Middle frontal gyrus (tissue), 1 donor: ENCODE measurements at regions not wholly inside any gene's neighbourhood (a gene's known extent, or its start where the extent isn't known, plus 50 kb on each side); places are given as distances from the start of the nearest gene placed in this dataset.

Source experiments
- DNase-seq: peaks from one replicate; pipeline ENCODE4 v3.0.0-alpha.2; 2015; ENCODE audit warnings: low spot score; ENCODE audit errors: extremely low spot score

DNA sequence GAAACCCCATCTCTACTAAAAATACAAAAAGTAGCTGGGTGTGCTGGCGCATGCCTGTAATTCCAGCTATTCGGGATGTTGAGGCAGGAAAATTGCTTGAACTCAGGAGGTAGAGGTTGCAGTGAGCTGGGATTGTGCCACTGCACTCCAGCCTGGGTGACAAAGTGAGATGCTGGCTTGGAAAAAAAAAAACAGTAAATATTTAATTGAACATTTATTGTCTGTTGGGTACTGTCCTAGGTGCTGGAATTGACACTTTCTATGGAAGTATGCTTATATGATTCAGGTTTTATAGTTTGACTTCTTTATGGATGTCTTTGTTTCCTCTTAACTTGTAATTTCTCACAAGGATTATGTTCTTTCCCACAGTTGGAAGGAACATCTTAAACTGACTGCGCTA lies 633.1 kb upstream of the SETBP1 start:
- no peak for DNase-seq

DNA sequence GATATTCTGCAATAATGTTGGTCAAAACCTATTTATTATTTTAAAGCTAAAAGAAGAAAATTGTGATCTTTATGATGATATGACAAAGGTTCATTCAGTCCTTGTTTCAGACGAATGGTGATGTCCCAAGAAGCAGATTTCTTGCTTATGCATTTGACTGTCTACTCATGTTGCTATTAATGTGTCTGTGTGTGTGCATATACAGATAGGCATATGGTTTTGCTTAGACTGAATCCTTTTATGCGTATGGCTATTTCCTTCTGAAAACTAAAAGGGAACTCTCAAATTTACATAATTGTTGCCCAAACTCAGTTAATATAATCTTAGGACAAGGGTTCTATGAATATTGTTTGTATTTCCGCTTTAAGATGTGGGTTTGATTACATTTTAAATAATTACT lies 632.3 kb upstream of the SETBP1 start:
- no peak for DNase-seq

GRCh38 chr18:44048846-44049245 lies 631.8 kb upstream of the SETBP1 start:
- DNase-seq = no peak

GRCh38 chr18:44051026-44051425 lies 629.7 kb upstream of the SETBP1 start:
- no peak for DNase-seq

GRCh38 chr18:44054514-44054913 lies 626.2 kb upstream of the SETBP1 start:
- no peak for DNase-seq

DNA sequence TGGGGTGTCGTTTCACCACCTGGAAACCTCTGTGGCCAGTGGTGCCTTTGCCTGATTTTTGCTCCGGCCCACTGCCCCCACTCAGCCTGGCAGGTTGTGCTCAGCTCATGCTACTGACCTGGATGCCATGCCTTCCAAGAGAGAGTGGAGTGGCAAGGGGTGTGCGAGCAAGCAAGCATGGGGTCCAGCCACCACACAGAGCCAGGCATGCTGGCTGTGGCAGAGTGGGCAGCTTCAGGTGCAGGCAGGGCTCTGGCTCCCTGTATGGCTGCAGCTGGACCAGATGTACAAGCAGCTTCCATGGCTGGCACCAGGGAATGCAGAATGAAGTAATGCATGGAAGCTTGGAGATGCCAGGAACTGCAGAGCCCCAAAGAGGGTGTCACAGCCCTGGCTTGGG lies 620.5 kb upstream of the SETBP1 start:
- DNase-seq = no peak

DNA sequence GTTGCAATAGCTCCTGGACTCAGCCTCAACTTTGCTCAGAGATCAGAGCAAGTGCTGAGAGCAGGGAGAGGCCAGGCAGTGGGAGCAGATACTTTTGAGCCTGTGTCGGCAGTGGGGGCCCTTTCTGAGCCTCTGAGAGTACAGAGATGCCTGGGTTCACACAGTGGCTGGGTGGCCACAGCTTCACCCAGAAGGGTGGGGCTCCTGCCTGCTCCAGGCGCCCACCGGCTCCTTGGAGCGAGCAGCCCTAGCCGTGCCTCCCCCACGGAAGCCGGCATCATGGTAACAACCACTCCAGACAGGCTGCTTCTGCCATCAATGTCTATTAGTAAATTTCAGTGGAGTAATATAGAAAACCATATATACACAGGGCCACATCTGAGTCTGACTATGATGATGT lies 619.2 kb upstream of the SETBP1 start:
- DNase-seq = no peak

DNA sequence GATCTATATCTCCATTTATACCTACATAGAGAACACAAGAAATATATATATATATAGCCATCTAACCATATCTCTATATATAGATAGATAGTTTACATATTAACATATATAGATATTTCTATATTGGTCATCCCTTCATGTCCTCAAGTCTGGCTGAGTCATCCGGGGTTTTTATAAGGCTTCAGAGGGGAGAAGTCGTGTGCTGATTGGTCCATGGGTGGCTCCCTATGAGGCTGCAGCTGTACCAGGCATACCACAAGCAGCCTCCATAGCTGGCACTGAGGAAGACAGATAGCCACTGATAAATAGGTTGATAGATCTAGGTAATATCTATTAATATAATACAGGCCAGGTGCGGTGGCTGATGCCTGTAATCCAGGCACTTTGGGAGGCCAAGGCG lies 618.3 kb upstream of the SETBP1 start:
- no peak for DNase-seq

DNA sequence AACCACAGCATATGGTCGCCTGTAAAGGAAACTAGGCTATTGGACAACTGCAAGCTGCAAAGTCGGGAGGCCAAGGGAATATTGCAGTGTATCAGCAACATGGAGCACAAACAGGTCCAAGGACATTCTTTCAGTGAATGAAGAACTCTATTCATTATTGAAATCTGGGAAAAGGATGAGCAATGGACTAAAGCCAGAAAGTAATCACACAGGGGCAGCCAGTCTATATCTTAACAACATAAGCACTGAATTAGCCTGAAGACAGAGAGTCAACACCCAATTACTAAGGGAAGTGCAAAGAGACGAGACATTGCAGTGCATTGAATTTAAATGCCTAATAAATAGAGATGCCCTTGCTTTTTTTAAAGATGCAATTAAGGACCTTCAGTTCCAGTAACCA lies 615.5 kb upstream of the SETBP1 start:
- DNase-seq = no peak

- DNase-seq = no peak
Observed at GRCh38 chr18:44066541-44066940, 614.1 kb upstream of the SETBP1 start.

DNA sequence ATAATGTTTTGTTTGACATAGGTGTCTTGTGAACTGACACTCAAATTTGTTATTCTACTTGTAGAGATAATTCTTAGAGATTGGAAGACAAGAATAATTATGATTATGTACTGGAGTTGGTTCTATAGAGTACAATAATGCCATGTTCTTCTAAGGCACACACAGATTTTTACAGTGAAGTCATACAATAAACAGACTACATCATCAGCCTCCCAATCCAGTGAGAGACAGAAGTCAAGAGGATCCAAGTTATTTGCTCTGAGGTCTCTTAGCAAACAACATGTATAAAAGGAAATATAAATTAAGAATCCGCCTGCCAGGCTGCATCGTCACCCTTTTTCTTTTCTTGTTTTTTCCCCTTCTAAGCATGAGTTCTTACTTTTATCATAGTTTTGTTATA lies 613.5 kb upstream of the SETBP1 start:
- no peak for DNase-seq

DNA sequence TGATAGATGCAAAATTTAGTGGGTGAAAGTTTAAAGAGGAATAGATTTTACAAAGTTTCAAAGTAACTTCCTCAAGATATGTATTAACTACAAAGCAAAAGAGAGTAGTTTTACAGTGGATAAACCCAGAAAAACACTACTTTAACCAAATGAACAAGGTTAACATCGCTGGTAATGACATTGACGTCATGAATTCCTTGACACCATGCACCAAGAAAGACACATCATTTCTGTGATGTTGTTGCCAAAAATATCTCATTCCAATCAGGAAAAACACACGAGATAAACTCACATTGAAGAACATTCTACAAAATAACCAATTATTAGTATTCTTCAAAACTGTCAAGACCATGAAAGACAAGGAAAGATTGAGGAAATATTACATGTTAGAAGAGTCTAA lies 605.6 kb upstream of the SETBP1 start:
- no peak for DNase-seq

GRCh38 chr18:44079606-44080005 lies 601.1 kb upstream of the SETBP1 start:
- no peak for DNase-seq

GRCh38 chr18:44080054-44080453 lies 600.6 kb upstream of the SETBP1 start:
- no peak for DNase-seq

DNA sequence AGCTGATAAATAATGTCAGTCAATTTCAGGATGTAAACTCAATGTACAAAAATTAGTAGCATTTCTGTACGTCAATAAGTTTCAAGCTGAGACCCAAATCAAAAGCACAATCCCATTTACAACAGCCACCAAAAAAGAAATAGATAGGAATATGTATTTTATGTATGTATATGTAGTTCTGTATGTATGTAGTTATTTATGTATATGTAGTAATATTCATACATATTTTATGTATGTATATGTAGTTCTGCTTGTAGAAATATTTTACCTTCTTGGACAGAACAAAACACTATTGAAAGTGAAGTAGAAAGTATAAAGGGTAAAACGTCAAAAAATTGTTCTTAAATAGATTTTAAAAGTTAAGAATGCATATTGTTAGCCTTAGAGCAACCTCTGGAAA lies 591.0 kb upstream of the SETBP1 start:
- DNase-seq = no peak

GRCh38 chr18:44090453-44090852 lies 590.2 kb upstream of the SETBP1 start:
- no peak for DNase-seq

DNA sequence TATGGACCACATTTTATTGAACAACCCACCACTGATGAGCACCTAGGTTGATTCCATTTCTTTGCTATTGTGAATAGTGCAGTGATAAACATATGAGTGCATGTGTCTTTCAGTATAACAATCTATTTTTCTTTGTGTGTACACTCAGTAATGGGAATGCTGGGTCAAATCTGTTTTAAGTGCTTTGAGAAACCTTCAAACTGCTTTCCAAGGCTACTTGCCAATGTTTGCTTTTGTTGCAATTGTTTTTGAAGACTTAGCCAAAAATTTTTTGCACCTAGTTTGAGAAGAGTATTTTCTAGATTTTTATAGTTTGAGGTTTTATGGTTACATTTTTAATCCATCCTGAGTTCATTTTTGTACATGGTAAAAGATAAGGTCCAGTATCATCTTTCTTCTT lies 587.4 kb upstream of the SETBP1 start:
- no peak for DNase-seq

DNA sequence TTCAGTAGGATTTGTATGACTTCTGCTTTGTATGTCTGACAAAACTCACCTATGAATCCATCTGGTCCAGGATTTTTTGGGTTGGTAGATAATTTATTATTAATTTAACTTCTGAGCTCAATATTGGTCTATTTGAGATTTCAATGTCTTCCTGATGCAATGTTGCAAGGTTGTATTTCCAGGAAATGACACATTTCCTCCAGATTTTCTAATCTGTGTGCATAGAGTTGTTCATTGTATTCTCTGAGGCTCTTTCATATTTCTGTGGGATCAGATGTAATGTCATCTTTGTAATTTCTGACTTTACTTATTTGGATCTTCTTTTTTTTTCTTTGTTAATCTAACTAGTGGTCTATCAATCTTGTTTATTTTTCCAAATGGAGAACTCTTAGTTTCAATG lies 584.7 kb upstream of the SETBP1 start:
- DNase-seq = no peak

DNA sequence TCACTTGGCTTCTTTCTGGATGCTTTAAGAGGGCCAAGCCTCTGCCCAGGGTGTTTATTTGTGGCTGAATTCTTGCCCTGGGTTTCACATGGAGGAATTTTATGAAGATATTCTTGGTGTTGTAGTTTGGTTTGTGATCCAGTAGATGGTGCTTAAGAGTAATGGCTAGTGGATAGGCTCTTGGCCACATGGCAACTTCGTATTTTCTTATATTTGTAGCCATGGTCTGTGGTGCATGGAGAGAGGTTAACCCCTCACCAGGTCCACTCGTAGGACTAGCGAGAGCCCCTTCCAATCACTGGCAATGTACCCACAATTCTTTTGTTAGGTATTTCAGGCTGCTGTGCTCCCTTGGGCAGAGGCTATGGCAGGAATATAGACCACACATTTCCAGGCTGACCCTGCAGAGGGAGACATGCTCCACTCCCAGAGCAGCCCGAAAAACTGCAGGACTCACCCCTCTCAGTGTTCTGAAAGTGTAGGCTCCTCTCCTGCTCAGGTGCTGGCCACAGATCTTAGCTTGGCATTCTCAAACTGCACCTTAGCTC lies 582.1 kb upstream of the SETBP1 start:
- no peak for DNase-seq

- DNase-seq = no peak
Observed at GRCh38 chr18:44107187-44107586, 573.5 kb upstream of the SETBP1 start.

DNA sequence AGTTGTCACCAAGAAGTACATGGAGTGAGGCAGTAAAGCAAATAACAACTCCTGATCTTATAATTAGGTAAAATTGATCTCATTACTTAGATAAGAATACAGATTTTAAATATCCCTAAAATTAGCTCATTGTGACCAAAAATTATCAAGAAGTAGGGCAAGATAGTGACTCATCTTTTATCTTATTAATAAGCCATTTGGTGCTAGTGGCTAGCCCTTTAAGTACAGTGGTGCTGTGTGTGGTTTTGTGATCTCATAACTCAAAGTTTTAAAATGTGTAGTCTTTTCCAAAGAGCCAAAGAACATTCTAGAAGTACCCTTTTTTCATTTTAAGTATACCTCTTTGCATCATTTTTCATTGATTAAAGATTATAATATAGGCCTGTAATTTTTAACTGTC lies 569.4 kb upstream of the SETBP1 start:
- DNase-seq = no peak

GRCh38 chr18:44117821-44118220 lies 562.9 kb upstream of the SETBP1 start:
- DNase-seq = no peak

- DNase-seq = no peak
Observed at GRCh38 chr18:44119607-44120006, 561.1 kb upstream of the SETBP1 start.

GRCh38 chr18:44123743-44124142 lies 556.9 kb upstream of the SETBP1 start:
- DNase-seq = no peak
